GM12874 (cell line): ENCODE measurements at regions not wholly inside any gene's neighbourhood (a gene's known extent, or its start where the extent isn't known, plus 50 kb on each side); places are given as distances from the start of the nearest gene placed in this dataset.

Source experiments
- CTCF ChIP-seq: IDR thresholded peaks from 2 replicates; pipeline ENCODE4 v1.5.1; 2011; ENCODE audit warnings: low read depth, mild to moderate bottlenecking, control low read depth, low read length, moderate library complexity; ENCODE audit not compliant: insufficient read depth

DNA sequence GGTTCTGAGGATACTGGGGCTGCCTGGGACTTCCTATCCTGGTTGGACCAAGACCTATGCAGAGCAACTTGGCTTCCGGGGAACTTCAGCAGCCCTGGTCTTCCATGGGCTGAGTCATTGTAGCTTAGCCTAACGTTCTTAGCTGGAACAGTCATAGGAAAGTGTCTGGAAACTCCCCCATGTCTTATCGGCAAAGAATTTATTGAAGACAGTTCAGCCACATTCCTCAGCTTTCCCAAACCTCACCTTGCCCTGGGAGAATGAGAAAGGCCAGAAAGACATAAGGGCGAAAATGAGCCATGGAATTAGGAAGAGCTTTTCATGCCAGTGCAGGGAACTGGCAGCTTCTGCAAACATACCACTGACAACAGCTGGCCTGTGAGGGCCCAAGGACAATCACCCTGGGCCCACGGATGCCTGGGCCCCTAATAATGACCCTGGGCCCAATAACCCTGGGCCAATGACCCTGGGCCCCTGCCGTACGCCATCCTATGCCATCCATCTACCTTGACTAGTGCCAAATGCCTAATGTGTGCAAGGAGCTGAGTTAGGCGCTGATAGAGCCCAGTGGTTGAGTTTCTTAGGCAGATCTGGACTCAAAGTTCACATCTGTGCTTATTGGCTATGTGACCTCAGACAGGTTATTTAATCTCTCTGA lies 114.4 kb upstream of the GADD45A start:
- no peak for TF ChIP-seq CTCF

DNA sequence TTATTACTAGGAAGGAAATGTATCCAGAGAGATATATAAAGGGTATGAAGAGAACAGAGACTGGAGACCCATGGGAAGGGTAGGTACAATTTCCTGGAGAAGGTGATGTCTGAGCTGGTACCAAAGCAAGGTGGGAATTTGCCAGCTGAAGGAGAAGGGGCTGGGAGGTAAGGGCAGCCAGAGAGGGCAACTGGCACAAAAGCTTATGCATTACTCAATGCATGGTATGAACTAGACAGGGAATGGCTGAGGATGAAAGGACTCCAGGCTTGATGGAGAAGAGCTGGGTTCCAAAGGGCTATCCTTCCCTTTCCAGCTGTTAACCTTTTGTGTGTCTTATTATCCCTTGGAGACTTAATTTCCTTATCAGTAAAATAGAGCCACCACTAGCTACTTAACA lies 113.6 kb upstream of the GADD45A start:
- TF ChIP-seq CTCF: no peak

DNA sequence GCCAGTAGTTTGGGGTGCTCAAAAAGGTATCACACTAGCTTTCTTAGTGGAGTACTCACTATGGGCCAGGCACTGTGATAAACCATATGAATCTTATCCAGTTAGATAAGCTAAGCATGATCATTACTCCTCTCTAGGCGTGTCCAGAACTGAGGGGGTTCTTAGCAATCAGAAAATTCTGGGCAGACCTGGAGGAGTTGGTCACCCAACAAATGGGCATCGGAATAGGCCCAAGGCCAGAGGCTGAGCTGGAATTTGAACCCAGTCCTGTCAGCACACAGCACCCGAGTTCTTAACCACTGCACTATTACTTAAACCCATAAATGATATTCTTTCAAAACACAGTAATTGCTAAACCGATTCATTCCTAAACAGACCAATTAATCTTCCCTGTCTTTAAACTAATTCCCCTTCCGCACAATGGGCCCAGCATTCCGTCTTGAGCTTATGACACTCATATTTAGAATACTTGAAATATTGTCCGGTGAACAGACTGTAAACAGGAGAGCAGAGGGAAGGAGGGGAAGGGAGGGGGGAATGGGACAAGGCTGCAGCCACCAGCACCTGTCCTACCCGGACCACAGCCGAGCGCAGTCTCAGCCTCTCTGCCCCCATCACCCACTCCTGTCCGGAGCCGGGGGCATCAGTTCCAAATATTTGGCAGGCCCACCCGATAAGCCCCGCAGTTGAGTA lies 113.0 kb upstream of the GADD45A start:
- no peak for TF ChIP-seq CTCF

- TF ChIP-seq CTCF: no peak
These were observed 112.3 kb upstream of the GADD45A start for GRCh38 chr1:67572594-67573221.

DNA sequence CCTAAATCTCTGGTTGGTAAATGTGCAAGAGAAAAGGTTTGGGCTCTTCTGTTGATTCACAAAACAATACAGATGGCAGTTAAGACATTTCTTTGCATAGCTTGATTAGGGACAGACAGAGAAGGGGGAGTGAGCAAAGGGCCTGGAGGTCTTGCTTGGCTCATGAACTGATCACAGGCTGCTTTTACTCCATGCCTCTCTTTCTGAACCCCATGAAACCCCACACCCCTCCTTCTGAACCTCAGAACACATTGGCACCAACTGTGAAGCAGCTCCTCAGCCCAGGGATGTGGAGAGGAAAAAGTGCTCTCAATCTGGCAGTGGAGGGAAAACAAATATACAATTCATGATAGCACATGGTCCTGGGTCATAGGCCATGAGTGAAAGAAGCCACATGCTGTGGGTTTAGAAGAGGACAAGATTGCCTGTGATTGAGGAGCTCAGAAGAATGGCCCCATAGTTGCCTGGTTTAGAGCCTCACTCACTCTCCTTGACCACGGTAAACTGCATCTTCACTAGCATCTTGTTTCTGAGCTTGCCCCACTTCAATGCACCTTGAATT lies 111.6 kb upstream of the GADD45A start:
- TF ChIP-seq CTCF: no peak

- TF ChIP-seq CTCF: no peak
These were observed 110.8 kb upstream of the GADD45A start for GRCh38 chr1:67574221-67574620.

- no peak for TF ChIP-seq CTCF
These were observed 109.1 kb upstream of the GADD45A start for GRCh38 chr1:67575861-67576260.
